Osteocyte (in vitro differentiated cells): ENCODE measurements at regions not wholly inside any gene's neighbourhood (a gene's known extent, or its start where the extent isn't known, plus 50 kb on each side); places are given as distances from the start of the nearest gene placed in this dataset.

Experiments used
- DNase-seq: peaks from one replicate; pipeline ENCODE4 v3.0.0; 2021; ENCODE audit warnings: mixed read lengths; ENCODE audit not compliant: unreplicated experiment; ENCODE audit errors: extremely low spot score
- H3K27ac Mint-ChIP-seq: one replicate; pipeline ENCODE4 v1.8.0; 2021; ENCODE audit warnings: mild to moderate bottlenecking, mixed read lengths; ENCODE audit not compliant: unreplicated experiment
- H3K27me3 Mint-ChIP-seq: one replicate; pipeline ENCODE4 v1.8.0; 2021; ENCODE audit warnings: mixed read lengths; ENCODE audit not compliant: unreplicated experiment
- H3K36me3 Mint-ChIP-seq: one replicate; pipeline ENCODE4 v1.8.0; 2021; ENCODE audit warnings: mixed read lengths; ENCODE audit not compliant: unreplicated experiment
- H3K4me1 Mint-ChIP-seq: one replicate; pipeline ENCODE4 v1.8.0; 2021; ENCODE audit warnings: mixed read lengths; ENCODE audit not compliant: unreplicated experiment
- H3K4me3 Mint-ChIP-seq: one replicate; pipeline ENCODE4 v1.8.0; 2021; ENCODE audit warnings: mild to moderate bottlenecking, moderate library complexity, mixed read lengths; ENCODE audit not compliant: unreplicated experiment
- H3K9me3 Mint-ChIP-seq: one replicate; pipeline ENCODE4 v1.8.0; 2021; ENCODE audit warnings: mixed read lengths; ENCODE audit not compliant: unreplicated experiment
- CTCF ChIP-seq: fragments of 200-600 bp; sonication (generic); IDR thresholded peaks from 2 replicates; pipeline ENCODE4 v1.5.0; 2021; ENCODE audit warnings: antibody characterized with exemption, mild to moderate bottlenecking, moderate library complexity

- DNase-seq, result no peak
- TF ChIP-seq CTCF, result no peak
- H3K27me3 Mint-ChIP-seq, result peaks cover 11% of the 10 kb centered on the region
Measured at GRCh38 chr13:107233541-107233940, 665.6 kb upstream of the ARGLU1 start.

GRCh38 chr13:107231944-107232343 is 664.0 kb upstream of the ARGLU1 start:
- Mint-ChIP-seq H3K36me3 (no peaks in the 10 kb centered on the region), H3K27me3 (peaks cover 11% of the 10 kb centered on the region), H3K27ac (no peak overlapping the region), H3K4me3 (no peak overlapping the region), H3K4me1 (no peaks in the 10 kb centered on the region), H3K9me3 (no peaks in the 10 kb centered on the region)
- no peak for DNase-seq
- no peak for TF ChIP-seq CTCF

More at GRCh38 chr13:107233541-107233940, 665.6 kb upstream of the ARGLU1 start:
- Mint-ChIP-seq H3K9me3 (no peaks in the 10 kb centered on the region), H3K4me3 (no peak overlapping the region), H3K4me1 (no peaks in the 10 kb centered on the region), H3K27ac (no peak overlapping the region), H3K36me3 (no peaks in the 10 kb centered on the region)

- no peak for DNase-seq
- Mint-ChIP-seq H3K4me3 (no peak overlapping the region), H3K27me3 (no peaks in the 10 kb centered on the region)
Measured at GRCh38 chr13:107223867-107224266, 655.9 kb upstream of the ARGLU1 start.

GRCh38 chr13:107222597-107222996 is 654.7 kb upstream of the ARGLU1 start:
- Mint-ChIP-seq H3K27ac (no peak overlapping the region), H3K27me3 (no peaks in the 10 kb centered on the region), H3K9me3 (no peaks in the 10 kb centered on the region), H3K4me3 (no peak overlapping the region), H3K4me1 (peaks cover 3% of the 10 kb centered on the region), H3K36me3 (no peaks in the 10 kb centered on the region)
- no peak for TF ChIP-seq CTCF
- no peak for DNase-seq

More at GRCh38 chr13:107223867-107224266, 655.9 kb upstream of the ARGLU1 start:
- TF ChIP-seq CTCF, result no peak
- Mint-ChIP-seq H3K4me1 (peaks cover 3% of the 10 kb centered on the region), H3K9me3 (no peaks in the 10 kb centered on the region), H3K36me3 (no peaks in the 10 kb centered on the region), H3K27ac (no peak overlapping the region)

GRCh38 chr13:107220245-107220644 is 652.3 kb upstream of the ARGLU1 start:
- Mint-ChIP-seq H3K27ac (no peak overlapping the region), H3K4me1 (peaks cover 4% of the 10 kb centered on the region), H3K9me3 (no peaks in the 10 kb centered on the region), H3K36me3 (no peaks in the 10 kb centered on the region), H3K27me3 (no peaks in the 10 kb centered on the region), H3K4me3 (no peak overlapping the region)
- DNase-seq, result no peak
- no peak for TF ChIP-seq CTCF
